Activated CD8-positive, alpha-beta memory T cell treated with anti-CD3 and anti-CD28 coated beads for 36 hours (primary cell): ENCODE measurements at regions not wholly inside any gene's neighbourhood (a gene's known extent, or its start where the extent isn't known, plus 50 kb on each side); places are given as distances from the start of the nearest gene placed in this dataset.
"Not testable (repeated sequence)": the region's sequence is repeated elsewhere in the genome, so short reads cannot be mapped to it uniquely, and the experiment has no call there.

Experiments used
- CTCF ChIA-PET: fragments of 350-600 bp; sonication (Branson Sonifier 250); formaldehyde crosslinking; loops from one replicate; lab custom pipeline; 2021; ENCODE audit warnings: antibody characterized with exemption; lab: Charles Lee
- POLR2A ChIA-PET: fragments of 350-600 bp; sonication (Branson Sonifier 250); formaldehyde crosslinking; loops from one replicate; lab custom pipeline; 2021; ENCODE audit warnings: antibody characterized with exemption; lab: Charles Lee

DNA sequence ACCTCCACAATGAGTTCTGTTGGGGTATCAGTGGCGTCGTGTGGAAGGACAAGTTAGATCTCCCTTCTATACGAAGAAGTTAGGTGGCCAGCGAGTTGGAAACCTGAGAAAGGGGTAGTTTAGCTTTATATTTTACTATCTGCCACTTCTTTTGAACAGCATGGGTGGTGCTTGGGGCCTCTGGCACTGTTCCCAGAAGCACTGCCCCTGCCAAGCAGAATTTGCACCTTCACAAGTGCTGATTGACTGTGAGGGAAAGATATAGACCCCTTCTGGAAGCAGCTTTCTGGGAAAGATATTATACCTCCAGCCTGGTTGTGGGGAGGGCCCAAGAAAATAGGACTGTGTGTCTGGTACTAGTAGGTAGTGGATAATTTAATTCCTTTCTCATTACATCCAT is 246.9 kb downstream of the FBXO8 start:
- POLR2A ChIA-PET = no interaction called here
- CTCF ChIA-PET = no interaction called here

GRCh38 chr4:174036111-174036510 is 247.4 kb downstream of the FBXO8 start:
- CTCF ChIA-PET = no interaction called here

GRCh38 chr4:174023641-174024040 is 259.8 kb downstream of the FBXO8 start:
- CTCF ChIA-PET = no interaction called here
- POLR2A ChIA-PET = no interaction called here

More at GRCh38 chr4:174036111-174036510, 247.4 kb downstream of the FBXO8 start:
- POLR2A ChIA-PET = no interaction called here

DNA sequence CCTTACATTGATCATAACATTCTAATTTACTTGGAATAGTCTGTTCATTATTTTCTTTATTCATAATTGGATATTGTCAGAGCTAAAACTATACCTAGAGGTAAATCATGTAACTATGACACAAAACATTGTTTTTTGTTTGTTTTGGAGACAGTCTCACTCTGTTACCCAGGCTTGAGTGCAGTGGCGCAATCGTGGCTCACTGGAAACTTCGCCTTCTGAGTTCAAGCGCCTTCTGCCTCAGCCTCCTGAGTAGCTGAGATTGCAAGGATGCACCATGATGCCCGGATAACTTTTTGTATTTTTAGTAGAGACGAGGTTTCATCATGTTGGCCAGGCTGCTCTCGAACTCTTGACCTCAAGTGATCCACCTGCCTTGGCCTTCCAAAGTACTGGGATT is 265.2 kb downstream of the FBXO8 start:
- CTCF ChIA-PET = no interaction called here
- POLR2A ChIA-PET = no interaction called here

GRCh38 chr4:174016251-174016650 is 267.2 kb downstream of the FBXO8 start:
- CTCF ChIA-PET = no interaction called here
- POLR2A ChIA-PET = no interaction called here

DNA sequence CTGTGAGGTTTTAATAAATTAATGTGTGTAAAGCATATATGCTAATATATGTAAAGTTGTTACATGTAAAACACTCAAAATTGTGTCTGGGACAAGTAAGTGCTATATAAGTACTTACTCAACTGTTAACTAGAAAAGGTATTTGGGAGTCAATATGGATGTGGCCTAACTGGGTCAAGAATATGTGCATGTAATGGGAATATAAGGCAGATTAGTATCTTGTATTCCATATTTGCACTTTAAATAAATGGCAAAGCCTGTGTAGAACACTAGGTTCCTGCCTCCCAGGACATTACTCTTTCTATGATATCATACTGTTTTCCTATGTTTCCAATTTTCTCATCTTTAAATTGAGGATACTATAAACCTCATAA is 270.6 kb downstream of the FBXO8 start:
- ChIA-PET POLR2A (no interaction called here), CTCF (no interaction called here)

- CTCF ChIA-PET = no interaction called here
- POLR2A ChIA-PET = no interaction called here
These were observed 271.2 kb downstream of the FBXO8 start for GRCh38 chr4:174012135-174012885.

- CTCF ChIA-PET = no interaction called here
- POLR2A ChIA-PET = no interaction called here
These were observed 272.9 kb downstream of the FBXO8 start for GRCh38 chr4:174010547-174010946.

- POLR2A ChIA-PET = no interaction called here
- CTCF ChIA-PET = no interaction called here
These were observed 273.6 kb downstream of the FBXO8 start for GRCh38 chr4:174009686-174010451.

- ChIA-PET POLR2A (no interaction called here), CTCF (no interaction called here)
These were observed 278.0 kb downstream of the FBXO8 start for GRCh38 chr4:174005422-174005821.

DNA sequence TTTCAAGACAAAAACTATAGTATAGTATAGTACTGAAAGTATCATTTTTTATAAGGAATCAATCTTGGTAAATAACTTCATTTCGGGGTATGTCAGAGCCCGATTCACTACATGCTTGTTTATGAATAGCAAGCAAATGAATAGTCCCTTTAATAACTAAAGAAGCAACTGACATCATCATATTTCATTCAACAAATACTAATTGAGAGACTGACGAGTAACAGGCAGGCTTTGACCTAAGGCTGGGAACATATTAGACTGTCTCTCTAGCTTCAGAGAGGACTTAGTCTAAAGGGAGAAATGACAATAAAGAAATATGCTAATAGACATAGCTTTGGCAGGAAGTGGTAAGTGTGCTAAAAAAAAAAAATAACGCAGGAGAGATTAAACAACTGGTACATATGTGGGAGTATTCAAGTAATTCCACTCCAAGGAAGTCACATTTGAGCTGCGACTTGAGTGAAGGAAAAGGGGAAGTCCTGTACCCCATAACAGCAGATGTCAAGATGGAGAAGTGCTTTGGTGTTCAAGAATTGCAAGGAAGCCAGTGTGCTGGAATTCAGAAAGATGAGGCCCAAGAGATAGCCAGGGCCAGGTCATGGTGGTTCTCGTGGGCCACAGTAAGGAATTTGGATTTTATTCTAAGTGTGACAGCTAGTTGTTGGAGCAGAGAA is 284.9 kb downstream of the FBXO8 start:
- POLR2A ChIA-PET = no interaction called here
- CTCF ChIA-PET = no interaction called here

DNA sequence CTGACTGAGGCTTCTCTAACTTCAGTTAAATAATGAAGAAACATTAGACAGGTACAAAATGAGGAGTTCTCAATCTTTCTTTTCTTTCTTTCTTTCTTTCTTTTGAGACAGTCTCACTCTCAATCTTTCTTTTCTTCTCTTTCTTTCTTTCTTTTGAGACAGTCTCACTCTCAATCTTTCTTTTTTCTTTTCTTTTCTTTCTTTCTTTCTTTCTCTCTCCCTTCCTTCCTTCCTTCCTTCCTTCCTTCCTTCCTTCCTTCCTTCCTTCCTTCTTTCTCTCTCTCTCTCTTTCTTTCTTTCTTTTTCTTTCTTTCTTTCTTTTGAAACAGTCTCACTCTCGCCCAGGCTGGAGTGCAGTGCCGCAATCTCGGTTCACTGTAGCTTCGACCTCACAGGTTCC is 287.7 kb downstream of the FBXO8 start:
- CTCF ChIA-PET, POLR2A ChIA-PET: not testable (repeated sequence)

- CTCF ChIA-PET = no interaction called here
- POLR2A ChIA-PET = no interaction called here
These were observed 291.7 kb downstream of the FBXO8 start for GRCh38 chr4:173991814-173992213.

DNA sequence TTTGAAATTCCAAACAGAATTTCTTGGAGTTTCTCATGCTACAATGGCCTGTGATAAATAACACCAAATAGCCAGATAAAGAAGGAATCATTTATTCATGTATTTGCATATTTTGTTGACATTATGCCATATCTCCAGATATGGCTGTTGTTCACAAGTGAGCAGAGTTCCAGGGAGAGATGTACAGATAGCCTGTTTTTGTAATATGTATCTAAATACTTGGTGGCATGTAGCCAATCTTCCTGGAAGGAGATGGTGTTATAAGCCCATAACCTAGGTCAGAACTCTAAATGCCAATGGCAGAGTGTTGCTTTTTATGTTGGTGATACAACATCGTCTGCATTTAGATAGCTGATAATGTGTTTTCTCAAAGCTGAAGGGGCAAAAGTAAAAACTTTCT is 292.2 kb downstream of the FBXO8 start:
- CTCF ChIA-PET = no interaction called here
- POLR2A ChIA-PET = no interaction called here

- ChIA-PET POLR2A (no interaction called here), CTCF (no interaction called here)
These were observed 292.6 kb downstream of the FBXO8 start for GRCh38 chr4:173990869-173991210.

GRCh38 chr4:173990126-173990868 is 293.2 kb downstream of the FBXO8 start:
- CTCF ChIA-PET = no interaction called here
- POLR2A ChIA-PET = no interaction called here

DNA sequence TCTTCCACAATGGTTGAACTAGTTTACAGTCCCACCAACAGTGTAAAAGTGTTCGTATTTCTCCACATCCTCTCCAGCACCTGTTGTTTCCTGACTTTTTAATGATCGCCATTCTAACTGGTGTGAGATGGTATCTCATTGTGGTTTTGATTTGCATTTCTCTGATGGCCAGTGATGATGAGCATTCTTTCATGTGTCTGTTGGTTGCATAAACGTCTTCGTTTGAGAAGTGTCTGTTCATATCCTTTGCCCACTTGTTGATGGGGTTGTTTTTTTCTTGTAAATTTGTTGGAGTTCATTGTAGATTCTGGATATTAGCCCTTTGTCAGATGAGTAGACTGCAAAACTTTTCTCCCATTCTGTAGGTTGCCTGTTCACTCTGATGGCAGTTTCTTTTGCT is 319.9 kb downstream of the FBXO8 start:
- CTCF ChIA-PET, POLR2A ChIA-PET: not testable (repeated sequence)

GRCh38 chr4:173960398-173960797 is 323.1 kb downstream of the FBXO8 start:
- POLR2A ChIA-PET = no interaction called here

DNA sequence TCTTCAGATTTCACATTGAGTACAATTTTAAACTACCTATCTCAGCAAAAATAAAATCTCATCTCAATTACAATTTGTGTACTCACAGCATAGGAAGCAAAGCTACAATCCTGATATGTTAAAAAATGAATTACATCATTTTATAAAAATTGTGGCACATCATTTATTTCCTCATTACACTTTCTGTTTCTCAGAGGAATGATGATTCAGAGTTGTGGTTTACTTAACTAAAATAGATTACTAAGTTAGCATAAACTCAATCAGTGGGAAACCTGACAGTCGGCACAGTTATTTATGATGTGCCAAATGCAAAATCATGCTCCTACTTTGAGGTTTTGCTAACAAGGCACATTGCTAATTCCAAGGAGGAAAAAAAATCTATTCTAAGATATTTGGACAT is 325.0 kb downstream of the FBXO8 start:
- ChIA-PET POLR2A (no interaction called here), CTCF (no interaction called here)

More at GRCh38 chr4:173960398-173960797, 323.1 kb downstream of the FBXO8 start:
- CTCF ChIA-PET = no interaction called here

- ChIA-PET POLR2A (no interaction called here), CTCF (no interaction called here)
These were observed 339.9 kb downstream of the FBXO8 start for GRCh38 chr4:173943547-173943946.
